ENCODE measurements at regions not wholly inside any gene's neighbourhood (a gene's known extent, or its start where the extent isn't known, plus 50 kb on each side); places are given as distances from the start of the nearest gene placed in this dataset.
A peak's percentile ranks its signal among the peaks of the same experiment; 100 is the strongest.

DNA sequence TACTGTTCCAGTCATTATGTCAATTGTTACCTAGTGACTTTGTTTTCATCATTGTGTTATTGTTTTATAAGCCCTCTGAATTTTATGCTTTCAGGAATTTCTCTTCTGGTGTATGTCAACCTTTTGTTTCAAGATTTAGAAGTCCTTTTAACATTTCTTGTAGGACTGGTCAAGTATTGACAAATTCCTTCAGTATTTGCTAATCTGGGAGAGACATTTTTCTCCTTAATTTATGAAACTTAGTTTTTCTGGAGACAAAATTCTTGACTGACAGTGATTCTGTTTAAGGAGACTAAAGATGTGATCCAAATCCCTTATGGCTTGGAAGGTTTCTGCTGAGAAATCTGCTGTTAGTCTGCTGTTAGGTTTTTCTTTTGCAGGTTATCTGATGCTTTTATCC is 84.9 kb upstream of the NT5C1B start:
- no peak overlapping the region for H3K4me3 ChIP-seq
- ATAC-seq (replicated peaks in 6 of 8): no peak
- H3K27ac ChIP-seq: no peak overlapping the region
- no peaks in the 10 kb centered on the region for H3K4me1 ChIP-seq (replicated peaks in 1 of 2)
- in situ Hi-C loops (cut with MboI; ENCODE audit: low pct_unique_long_range_greater_than_20kb in 2 of 9, low sequenced_read_pairs in 9 of 9, unreplicated experiment in 9 of 9): no loop called here

DNA sequence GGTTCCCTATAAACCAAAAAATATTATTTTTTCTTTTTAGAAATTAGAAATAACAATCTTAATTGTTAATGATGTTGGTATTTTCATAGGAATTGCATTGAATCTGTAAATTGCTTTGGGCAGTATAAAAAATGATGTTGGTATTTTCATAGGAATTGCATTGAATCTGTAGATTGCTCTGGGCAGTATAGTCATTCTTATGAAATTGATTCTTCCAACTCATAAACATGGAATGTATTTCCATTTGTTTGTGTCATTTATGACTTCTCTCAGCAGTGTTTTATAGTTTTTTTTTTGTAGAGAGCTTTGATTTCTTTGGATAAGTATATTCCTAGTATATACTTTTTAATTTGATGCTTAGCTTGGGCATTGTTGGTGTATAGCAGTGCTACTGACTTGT is 82.0 kb upstream of the NT5C1B start:
- H3K4me1 ChIP-seq (replicated peaks in 1 of 2): no peaks in the 10 kb centered on the region
- H3K4me3 ChIP-seq: no peak overlapping the region
- in situ Hi-C loops (cut with MboI; ENCODE audit: low pct_unique_long_range_greater_than_20kb in 2 of 9, low sequenced_read_pairs in 9 of 9, unreplicated experiment in 9 of 9): no loop called here
- ATAC-seq (replicated peaks in 6 of 8): no peak
- no peak overlapping the region for H3K27ac ChIP-seq

DNA sequence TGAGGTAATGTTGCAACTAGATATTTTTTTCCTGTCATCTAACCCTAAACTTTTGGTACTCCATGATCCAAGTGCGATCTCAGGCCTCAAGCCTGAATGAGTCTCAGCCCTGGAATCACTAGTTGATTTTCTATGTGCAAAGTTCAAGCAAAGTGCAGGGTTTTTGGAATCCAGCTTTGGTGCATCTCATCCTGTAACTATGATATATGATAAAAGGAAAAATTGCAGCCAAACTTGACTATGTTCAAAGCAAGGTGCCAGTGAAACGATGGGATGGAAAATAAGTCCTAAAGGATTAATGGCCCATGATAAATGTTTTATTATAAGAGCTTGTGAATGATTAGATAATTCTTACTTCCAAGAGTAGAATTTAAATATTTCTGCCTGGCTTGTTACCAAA is 78.9 kb upstream of the NT5C1B start:
- H3K27ac ChIP-seq: no peak overlapping the region
- WGBS, 10 experiments: 25 to 100% (median 90%) methylated on average over 1 to 2 of the region's 2 CpGs; no CpG with 5 or more reads in 2 of the 10 experiments
- no peak overlapping the region for H3K4me3 ChIP-seq
- no peaks in the 10 kb centered on the region for H3K4me1 ChIP-seq (replicated peaks in 1 of 2)
- in situ Hi-C loops (cut with MboI; ENCODE audit: low pct_unique_long_range_greater_than_20kb in 2 of 9, low sequenced_read_pairs in 9 of 9, unreplicated experiment in 9 of 9): no loop called here
- ATAC-seq (replicated peaks in 6 of 8): no peak

DNA sequence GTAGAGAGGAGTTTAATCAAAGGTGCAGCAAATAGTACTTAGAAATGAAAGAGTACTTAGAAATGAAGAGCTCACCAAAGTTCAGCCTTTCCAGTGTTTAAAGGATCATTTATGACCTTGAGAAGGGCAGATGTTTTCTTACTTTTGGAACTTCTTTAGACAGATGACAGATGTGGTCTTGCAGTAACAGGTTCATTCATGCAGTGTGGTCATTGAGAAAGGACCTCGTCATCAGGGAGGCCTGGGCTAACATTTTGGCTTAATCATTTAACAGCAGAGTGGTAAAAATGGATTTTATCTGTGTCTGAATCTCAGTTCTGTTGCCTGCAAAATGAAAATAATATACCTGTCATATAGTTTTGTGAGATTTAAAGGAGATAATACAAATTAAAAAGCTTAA is 75.1 kb upstream of the NT5C1B start:
- WGBS, 10 experiments: 17 to 100% (median 50%) methylated on average over 1 of the region's 1 CpG; no CpG with 5 or more reads in 3 of the 10 experiments
- in situ Hi-C loops (cut with MboI; ENCODE audit: low pct_unique_long_range_greater_than_20kb in 2 of 9, low sequenced_read_pairs in 9 of 9, unreplicated experiment in 9 of 9): no loop called here
- H3K4me3 ChIP-seq: no peak overlapping the region
- no peaks in the 10 kb centered on the region for H3K4me1 ChIP-seq (replicated peaks in 1 of 2)
- no peak overlapping the region for H3K27ac ChIP-seq
- no peak for ATAC-seq (replicated peaks in 6 of 8)

DNA sequence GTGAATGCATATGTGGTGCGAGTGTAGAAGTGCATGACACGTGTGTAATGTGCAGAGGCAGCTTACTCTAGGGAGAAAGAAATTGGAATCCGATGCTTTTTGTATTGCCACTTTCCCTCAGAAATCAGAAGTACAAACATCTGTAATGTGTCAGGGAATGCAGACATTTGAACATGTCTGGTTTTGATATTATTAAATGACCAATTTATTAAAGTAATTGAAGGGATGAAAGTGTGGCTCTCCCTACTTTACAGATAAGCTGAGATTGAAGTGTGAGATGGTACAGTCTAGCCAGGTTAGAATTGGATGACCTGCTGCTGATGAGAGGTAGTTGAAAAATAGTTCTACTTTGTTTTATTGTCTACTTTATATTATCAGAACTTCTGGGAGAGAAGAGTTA is 74.5 kb upstream of the NT5C1B start:
- 0 to 100% (median 93%) methylated on average over 1 to 3 of the region's 3 CpGs; no CpG with 5 or more reads in 5 of the 10 experiments for WGBS, 10 experiments
- Histone ChIP-seq H3K4me1 (replicated peaks in 1 of 2) (no peaks in the 10 kb centered on the region), H3K4me3 (no peak overlapping the region), H3K27ac (no peak overlapping the region)
- in situ Hi-C loops (cut with MboI; ENCODE audit: low pct_unique_long_range_greater_than_20kb in 2 of 9, low sequenced_read_pairs in 9 of 9, unreplicated experiment in 9 of 9): no loop called here
- no peak for ATAC-seq (replicated peaks in 6 of 8)

DNA sequence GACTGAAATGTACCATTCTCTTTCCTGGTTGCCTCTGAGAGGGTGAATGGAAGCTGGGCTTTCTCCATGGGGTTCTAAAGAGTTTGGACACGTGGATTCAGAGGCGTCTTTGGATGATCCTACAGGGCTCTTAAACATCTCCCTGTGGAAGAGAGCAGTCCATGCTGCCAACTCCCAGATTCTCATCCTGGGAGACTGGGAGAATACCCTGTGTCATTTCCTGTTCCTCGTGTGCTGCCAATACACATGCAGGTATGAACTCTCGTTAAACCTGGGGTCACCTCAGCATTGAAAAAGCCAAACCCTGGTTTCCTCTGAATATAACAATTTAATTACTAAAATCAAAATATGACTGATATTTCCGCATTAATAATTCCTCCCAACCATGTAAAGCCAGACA is 73.3 kb upstream of the NT5C1B start:
- no peak for ATAC-seq (replicated peaks in 6 of 8)
- Histone ChIP-seq H3K27ac (no peak overlapping the region), H3K4me1 (replicated peaks in 1 of 2) (no peaks in the 10 kb centered on the region), H3K4me3 (no peak overlapping the region)
- 60 to 100% (median 93%) methylated on average over 1 to 5 of the region's 5 CpGs; no CpG with 5 or more reads in 2 of the 10 experiments for WGBS, 10 experiments
- in situ Hi-C loops (cut with MboI; ENCODE audit: low pct_unique_long_range_greater_than_20kb in 2 of 9, low sequenced_read_pairs in 9 of 9, unreplicated experiment in 9 of 9): no loop called here

DNA sequence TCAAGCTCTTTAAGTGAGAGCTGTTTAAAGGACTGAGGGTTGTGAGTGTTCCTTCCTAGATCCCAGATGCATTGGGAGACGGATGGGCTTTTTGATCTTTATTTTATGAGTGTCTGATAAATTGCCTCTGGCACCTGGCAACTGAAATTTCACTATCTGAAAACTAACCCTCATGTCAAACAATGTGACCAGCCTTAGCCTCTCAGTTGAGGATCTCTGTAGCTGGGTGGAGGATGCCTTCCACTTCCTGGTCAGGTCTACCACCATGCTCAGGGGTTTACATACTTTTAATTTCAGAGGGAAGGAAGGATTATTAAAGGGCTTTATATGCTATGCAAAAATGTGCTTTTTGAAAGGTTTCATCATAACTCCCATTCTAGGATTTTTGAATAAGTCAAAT is 70.5 kb upstream of the NT5C1B start:
- 20 to 86% (median 44%) methylated on average over 1 of the region's 1 CpG; no CpG with 5 or more reads in 5 of the 10 experiments for WGBS, 10 experiments
- in situ Hi-C loops (cut with MboI; ENCODE audit: low pct_unique_long_range_greater_than_20kb in 2 of 9, low sequenced_read_pairs in 9 of 9, unreplicated experiment in 9 of 9): no loop called here
- Histone ChIP-seq H3K27ac (no peak overlapping the region), H3K4me3 (no peak overlapping the region), H3K4me1 (replicated peaks in 1 of 2) (no peaks in the 10 kb centered on the region)
- peak in 1 of 8 experiments; percentile 57 for ATAC-seq (replicated peaks in 6 of 8)

DNA sequence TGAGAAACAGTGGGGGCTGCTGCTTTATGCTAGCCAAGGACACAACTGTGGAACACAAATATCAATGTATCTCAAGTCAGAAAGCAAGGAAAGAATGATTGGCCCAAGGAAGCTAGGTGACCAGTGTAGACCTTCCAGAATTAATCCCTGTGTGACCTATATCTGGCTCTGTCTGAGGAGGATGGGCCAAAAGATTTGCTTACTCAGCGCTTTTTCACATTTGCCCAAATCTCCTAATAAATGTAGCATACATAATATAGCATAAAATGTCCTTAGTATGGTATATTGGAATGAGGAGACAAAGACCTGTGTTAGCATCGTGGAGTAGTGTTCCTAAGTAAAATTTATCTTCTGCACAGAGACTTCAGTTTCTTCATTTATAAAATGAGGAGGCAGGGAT is 66.7 kb upstream of the NT5C1B start:
- Histone ChIP-seq H3K4me1 (replicated peaks in 1 of 2) (no peaks in the 10 kb centered on the region), H3K27ac (no peak overlapping the region), H3K4me3 (no peak overlapping the region)
- in situ Hi-C loops (cut with MboI; ENCODE audit: low pct_unique_long_range_greater_than_20kb in 2 of 9, low sequenced_read_pairs in 9 of 9, unreplicated experiment in 9 of 9): no loop called here
- no peak for ATAC-seq (replicated peaks in 6 of 8)
- WGBS, 10 experiments: 43 to 100% (median 82%) methylated on average over 1 to 2 of the region's 2 CpGs; no CpG with 5 or more reads in 2 of the 10 experiments

DNA sequence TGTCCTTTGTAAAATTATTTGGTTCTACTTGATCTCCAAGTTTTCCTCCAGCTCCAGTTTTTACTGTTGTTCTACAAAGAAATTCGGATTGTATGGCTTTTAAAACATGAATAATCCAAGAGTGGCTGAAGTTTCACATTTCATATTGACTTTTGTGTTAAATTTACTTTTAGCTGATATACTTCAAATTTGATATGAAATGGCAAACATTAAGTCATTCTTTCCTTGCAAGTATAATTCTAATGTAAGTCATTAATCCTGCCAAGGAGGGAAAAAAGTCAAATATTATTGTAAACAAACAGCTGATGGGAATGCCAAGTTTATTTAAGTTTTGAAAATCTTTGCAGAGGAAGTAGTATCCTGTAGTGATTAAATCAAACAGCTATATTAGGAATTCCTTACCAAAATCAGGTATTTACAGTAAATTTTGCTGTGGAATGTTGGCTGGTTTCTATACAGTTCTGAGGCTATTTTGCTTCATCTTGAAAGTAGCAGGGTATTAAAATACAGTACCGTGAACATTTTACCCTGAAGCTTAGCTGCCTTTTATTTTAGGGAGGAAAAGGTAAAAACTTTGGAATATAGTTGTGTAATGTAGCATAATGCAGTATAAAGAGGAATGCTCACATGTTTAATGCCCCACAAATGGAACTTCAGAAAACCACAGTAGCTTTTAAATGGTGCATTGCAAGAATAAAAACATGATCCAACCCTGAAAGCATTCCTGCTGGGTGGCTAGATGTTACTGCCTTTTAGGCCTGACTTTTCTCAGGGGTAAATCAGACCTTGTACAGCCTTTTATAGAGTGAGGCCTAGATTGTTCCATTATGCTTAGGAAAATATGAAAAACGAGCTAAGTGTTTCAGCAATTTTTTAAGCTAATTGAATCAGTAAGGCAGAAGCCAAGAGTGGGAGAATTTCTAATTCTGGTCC is 62.7 kb upstream of the NT5C1B start:
- Histone ChIP-seq H3K4me3 (no peak overlapping the region), H3K4me1 (replicated peaks in 1 of 2) (no peaks in the 10 kb centered on the region), H3K27ac (no peak overlapping the region)
- ATAC-seq (replicated peaks in 6 of 8): peak in 3 of 8 experiments; percentile 16 to 36 (median 21)
- 6 to 73% (median 49%) methylated on average over 2 to 3 of the region's 3 CpGs; no CpG with 5 or more reads in 2 of the 10 experiments for WGBS, 10 experiments
- in situ Hi-C loops (cut with MboI; ENCODE audit: low pct_unique_long_range_greater_than_20kb in 2 of 9, low sequenced_read_pairs in 9 of 9, unreplicated experiment in 9 of 9): no loop called here

DNA sequence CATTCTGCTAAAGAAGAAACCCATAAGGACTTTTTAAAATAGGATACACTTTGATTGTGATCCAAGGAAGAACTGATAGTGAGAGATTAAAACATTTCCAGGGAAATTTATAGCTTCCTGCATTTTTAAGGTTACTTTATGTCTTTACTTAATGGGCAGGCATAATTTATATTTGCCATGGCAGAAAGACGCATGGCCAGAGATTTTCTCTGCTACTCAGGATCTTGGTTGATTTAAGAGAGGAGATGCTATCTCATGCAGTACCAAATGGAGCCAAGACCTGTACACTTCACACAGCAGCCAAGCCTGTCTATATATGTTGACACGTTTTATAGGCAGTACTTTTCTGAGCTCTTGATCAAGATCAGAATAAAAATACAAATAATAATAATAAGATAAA is 60.9 kb upstream of the NT5C1B start:
- no peak for ATAC-seq (replicated peaks in 6 of 8)
- WGBS, 10 experiments: 36 to 100% (median 63%) methylated on average over 1 to 2 of the region's 2 CpGs
- Histone ChIP-seq H3K27ac (no peak overlapping the region), H3K4me3 (no peak overlapping the region), H3K4me1 (replicated peaks in 1 of 2) (no peaks in the 10 kb centered on the region)
- in situ Hi-C loops (cut with MboI; ENCODE audit: low pct_unique_long_range_greater_than_20kb in 2 of 9, low sequenced_read_pairs in 9 of 9, unreplicated experiment in 9 of 9): no loop called here

DNA sequence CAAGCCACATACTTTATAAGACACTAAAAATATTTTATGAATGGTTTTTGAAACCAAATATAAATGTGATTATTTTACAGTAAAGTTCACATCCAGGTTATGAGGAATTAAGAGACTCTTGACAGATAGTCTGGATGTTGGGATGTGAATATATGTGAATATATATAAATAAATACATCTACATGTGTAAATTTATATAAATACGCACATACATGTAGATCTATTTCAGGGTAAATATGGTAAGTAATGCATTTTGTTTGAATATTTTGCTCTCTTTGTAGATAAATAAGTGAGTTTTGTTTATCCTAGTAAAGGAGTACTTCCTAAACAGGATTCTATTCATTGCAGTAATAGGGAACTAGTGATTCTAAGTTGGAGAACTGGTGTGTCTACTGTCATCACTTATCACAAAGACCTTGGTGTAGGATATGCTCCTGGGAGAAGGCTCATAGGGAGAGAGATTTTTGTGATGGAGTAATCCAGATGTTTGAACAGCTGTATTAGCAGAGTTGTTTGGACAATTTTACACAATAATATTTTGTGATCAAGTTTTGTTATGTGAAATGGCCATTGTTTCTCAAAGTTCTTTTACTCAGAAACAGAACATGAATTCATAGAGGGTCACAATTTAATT is 60.2 kb upstream of the NT5C1B start:
- in situ Hi-C loops (cut with MboI; ENCODE audit: low pct_unique_long_range_greater_than_20kb in 2 of 9, low sequenced_read_pairs in 9 of 9, unreplicated experiment in 9 of 9): no loop called here
- no peaks in the 10 kb centered on the region for H3K4me1 ChIP-seq (replicated peaks in 1 of 2)
- H3K4me3 ChIP-seq: no peak overlapping the region
- peak in 2 of 8 experiments; percentile 60 to 91 for ATAC-seq (replicated peaks in 6 of 8)
- 0 to 100% (median 30%) methylated on average over 1 of the region's 1 CpG; no CpG with 5 or more reads in 4 of the 10 experiments for WGBS, 10 experiments
- H3K27ac ChIP-seq: no peak overlapping the region

DNA sequence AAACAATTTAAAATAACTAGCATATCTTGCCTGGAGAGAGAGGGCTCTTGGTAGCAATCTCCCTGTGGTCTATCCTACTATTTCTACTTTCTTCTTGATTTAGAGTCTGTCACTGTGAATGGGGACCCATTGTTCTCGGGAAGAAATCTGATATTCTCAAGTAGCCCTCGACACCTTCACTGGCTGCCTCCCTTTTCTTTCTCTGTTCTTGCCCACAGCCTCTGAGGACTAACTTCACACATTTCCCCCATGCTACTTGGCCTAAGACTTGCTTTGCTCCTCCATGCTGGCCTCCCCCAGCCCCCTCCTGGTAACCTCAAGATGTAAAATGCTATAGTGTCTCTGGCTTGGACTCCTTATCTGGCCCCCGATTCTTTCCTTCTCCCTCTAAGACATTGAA is 58.8 kb upstream of the NT5C1B start:
- WGBS, 10 experiments: 78 to 100% (median 85%) methylated on average over 2 to 3 of the region's 3 CpGs; no CpG with 5 or more reads in 3 of the 10 experiments
- in situ Hi-C loops (cut with MboI; ENCODE audit: low pct_unique_long_range_greater_than_20kb in 2 of 9, low sequenced_read_pairs in 9 of 9, unreplicated experiment in 9 of 9): no loop called here
- no peak overlapping the region for H3K27ac ChIP-seq
- H3K4me3 ChIP-seq: no peak overlapping the region
- no peak for ATAC-seq (replicated peaks in 6 of 8)
- no peaks in the 10 kb centered on the region for H3K4me1 ChIP-seq (replicated peaks in 1 of 2)

DNA sequence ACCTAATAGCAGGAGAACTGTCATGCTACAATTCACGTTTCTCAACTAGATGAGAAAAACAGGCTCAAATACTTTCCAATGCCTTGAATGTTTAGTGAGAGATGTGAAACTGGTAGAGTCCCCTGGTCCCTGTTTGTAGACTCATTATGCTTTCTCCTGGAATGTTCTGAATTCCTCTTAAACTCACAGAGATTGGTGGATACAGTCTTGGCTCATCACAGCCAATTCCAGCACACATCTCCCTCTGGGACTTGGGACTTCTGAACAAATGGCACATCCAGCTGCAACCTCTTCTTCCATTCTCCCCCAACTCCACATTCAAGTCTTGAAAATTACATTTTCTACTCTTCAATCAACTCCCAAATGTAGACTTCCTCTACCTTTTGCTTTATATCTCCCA is 58.4 kb upstream of the NT5C1B start:
- in situ Hi-C loops (cut with MboI; ENCODE audit: low pct_unique_long_range_greater_than_20kb in 2 of 9, low sequenced_read_pairs in 9 of 9, unreplicated experiment in 9 of 9): no loop called here
- no peak overlapping the region for H3K27ac ChIP-seq
- no peak overlapping the region for H3K4me3 ChIP-seq
- H3K4me1 ChIP-seq (replicated peaks in 1 of 2): no peaks in the 10 kb centered on the region
- no peak for ATAC-seq (replicated peaks in 6 of 8)
- 71 to 100% (median 80%) methylated on average over 1 of the region's 1 CpG; no CpG with 5 or more reads in 5 of the 10 experiments for WGBS, 10 experiments

DNA sequence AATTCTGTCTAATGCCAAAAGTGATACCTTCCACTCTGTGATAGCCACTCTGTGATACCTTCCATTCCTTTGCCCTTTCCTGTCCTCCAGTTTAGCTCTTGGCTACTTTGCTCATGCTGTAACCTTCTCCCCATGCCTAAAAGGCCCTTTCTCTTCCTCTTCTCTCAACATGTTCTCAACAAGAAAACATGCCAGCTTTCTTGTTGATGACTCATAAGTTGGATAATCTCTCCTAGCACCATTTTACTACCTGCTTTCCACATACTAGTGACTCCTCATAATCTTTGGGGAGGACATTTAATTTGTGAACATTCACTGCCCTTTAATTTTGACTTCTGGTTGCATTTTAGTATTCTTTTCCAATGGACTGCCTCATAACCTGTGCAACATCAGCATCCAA is 55.9 kb upstream of the NT5C1B start:
- Histone ChIP-seq H3K4me3 (no peak overlapping the region), H3K4me1 (replicated peaks in 1 of 2) (no peaks in the 10 kb centered on the region), H3K27ac (no peak overlapping the region)
- in situ Hi-C loops (cut with MboI; ENCODE audit: low pct_unique_long_range_greater_than_20kb in 2 of 9, low sequenced_read_pairs in 9 of 9, unreplicated experiment in 9 of 9): no loop called here
- no peak for ATAC-seq (replicated peaks in 6 of 8)

Measured in motor neuron (in vitro differentiated cells).